Skeletal muscle tissue (tissue), 3 donors: ENCODE measurements at regions not wholly inside any gene's neighbourhood (a gene's known extent, or its start where the extent isn't known, plus 50 kb on each side); places are given as distances from the start of the nearest gene placed in this dataset.
"Not testable (repeated sequence)": the region's sequence is repeated elsewhere in the genome, so short reads cannot be mapped to it uniquely, and the experiment has no call there.

Source experiments
- H3K27ac ChIP-seq: one replicate; pipeline ENCODE4 v1.7.0; 2013; ENCODE audit warnings: mild to moderate bottlenecking, low read depth, low read length, inconsistent platforms
- H3K27me3 ChIP-seq, 3 donors: one replicate each; pipeline ENCODE4 v1.7.0; 2013; ENCODE audit warnings: low read length in 3 of 3; ENCODE audit not compliant: control insufficient read depth in 3 of 3, insufficient read depth in 3 of 3
- H3K36me3 ChIP-seq, 3 donors: one replicate each; pipeline ENCODE4 v1.7.0; 2013; ENCODE audit warnings: low read length in 3 of 3; ENCODE audit not compliant: control insufficient read depth in 3 of 3, insufficient read depth in 3 of 3
- H3K4me1 ChIP-seq, 3 donors: one replicate each; pipeline ENCODE4 v1.7.0; 2013; ENCODE audit warnings: low read length in 3 of 3, mild to moderate bottlenecking in 3 of 3; ENCODE audit not compliant: control insufficient read depth in 3 of 3, insufficient read depth in 3 of 3
- H3K4me3 ChIP-seq, 3 donors: one replicate each; pipeline ENCODE4 v1.7.0; 2013; ENCODE audit warnings: low read length in 3 of 3
- H3K9ac ChIP-seq, 3 donors: one replicate each; pipeline ENCODE4 v1.7.0; 2013; ENCODE audit warnings: low read length in 3 of 3, mild to moderate bottlenecking in 3 of 3, moderate library complexity in 2 of 3, low read depth in 1 of 3
- H3K9me3 ChIP-seq, 3 donors: one replicate each; pipeline ENCODE4 v1.7.0; 2013; ENCODE audit warnings: low read length in 3 of 3; ENCODE audit not compliant: control insufficient read depth in 3 of 3
- donor health status: Osteomylitis.

GRCh38 chr1:209123601-209124000 is 459.9 kb upstream of the CAMK1G start:
- Histone ChIP-seq H3K36me3 (no peaks in the 10 kb centered on the region), H3K9ac (no peak overlapping the region), H3K27me3 (no peaks in the 10 kb centered on the region), H3K27ac (no peak overlapping the region), H3K9me3 (no peaks in the 10 kb centered on the region), H3K4me1 (no peaks in the 10 kb centered on the region), H3K4me3 (no peak overlapping the region)

- H3K36me3 ChIP-seq: not testable (repeated sequence)
These were observed 454.4 kb upstream of the CAMK1G start for GRCh38 chr1:209129091-209129490.

GRCh38 chr1:209130886-209131285 is 452.6 kb upstream of the CAMK1G start:
- no peak overlapping the region for H3K9ac ChIP-seq
- H3K4me1 ChIP-seq: no peaks in the 10 kb centered on the region
- no peaks in the 10 kb centered on the region for H3K36me3 ChIP-seq
- H3K27ac ChIP-seq: no peak overlapping the region
- H3K27me3 ChIP-seq: no peaks in the 10 kb centered on the region
- H3K9me3 ChIP-seq: no peaks in the 10 kb centered on the region
- H3K4me3 ChIP-seq: no peak overlapping the region

More at GRCh38 chr1:209129091-209129490, 454.4 kb upstream of the CAMK1G start:
- not testable (repeated sequence) for H3K4me3 ChIP-seq, H3K27me3 ChIP-seq, H3K4me1 ChIP-seq, H3K9ac ChIP-seq, H3K27ac ChIP-seq, H3K9me3 ChIP-seq

GRCh38 chr1:209132736-209133467 is 450.6 kb upstream of the CAMK1G start:
- H3K4me1 ChIP-seq: no peaks in the 10 kb centered on the region
- H3K27me3 ChIP-seq: no peaks in the 10 kb centered on the region
- H3K4me3 ChIP-seq: no peak overlapping the region
- no peak overlapping the region for H3K9ac ChIP-seq
- H3K27ac ChIP-seq: no peak overlapping the region
- H3K9me3 ChIP-seq: no peaks in the 10 kb centered on the region
- no peaks in the 10 kb centered on the region for H3K36me3 ChIP-seq

- Histone ChIP-seq H3K36me3 (no peaks in the 10 kb centered on the region), H3K27me3 (no peaks in the 10 kb centered on the region), H3K4me3 (no peak overlapping the region), H3K9ac (no peak overlapping the region), H3K9me3 (no peaks in the 10 kb centered on the region), H3K4me1 (no peaks in the 10 kb centered on the region), H3K27ac (no peak overlapping the region)
These were observed 449.5 kb upstream of the CAMK1G start for GRCh38 chr1:209134001-209134400.

- no peaks in the 10 kb centered on the region for H3K27me3 ChIP-seq
- H3K4me3 ChIP-seq: no peak overlapping the region
- no peaks in the 10 kb centered on the region for H3K9me3 ChIP-seq
- H3K36me3 ChIP-seq: no peaks in the 10 kb centered on the region
- H3K27ac ChIP-seq: no peak overlapping the region
- no peak overlapping the region for H3K9ac ChIP-seq
- H3K4me1 ChIP-seq: no peaks in the 10 kb centered on the region
These were observed 439.6 kb upstream of the CAMK1G start for GRCh38 chr1:209143916-209144315.

- H3K4me1 ChIP-seq: no peaks in the 10 kb centered on the region
- H3K9me3 ChIP-seq: no peaks in the 10 kb centered on the region
- H3K27ac ChIP-seq: no peak overlapping the region
- H3K36me3 ChIP-seq: no peaks in the 10 kb centered on the region
- no peak overlapping the region for H3K9ac ChIP-seq
- no peak overlapping the region for H3K4me3 ChIP-seq
- H3K27me3 ChIP-seq: no peaks in the 10 kb centered on the region
These were observed 433.4 kb upstream of the CAMK1G start for GRCh38 chr1:209150114-209150513.

- Histone ChIP-seq H3K4me3 (no peak overlapping the region), H3K4me1 (no peaks in the 10 kb centered on the region), H3K9ac (no peak overlapping the region), H3K36me3 (no peaks in the 10 kb centered on the region), H3K27ac (no peak overlapping the region), H3K27me3 (no peaks in the 10 kb centered on the region), H3K9me3 (no peaks in the 10 kb centered on the region)
These were observed 430.1 kb upstream of the CAMK1G start for GRCh38 chr1:209153411-209153810.

- H3K9ac ChIP-seq: no peak overlapping the region
- no peaks in the 10 kb centered on the region for H3K4me1 ChIP-seq
- no peak overlapping the region for H3K27ac ChIP-seq
- H3K9me3 ChIP-seq: no peaks in the 10 kb centered on the region
- H3K4me3 ChIP-seq: no peak overlapping the region
- no peaks in the 10 kb centered on the region for H3K36me3 ChIP-seq
- H3K27me3 ChIP-seq: no peaks in the 10 kb centered on the region
These were observed 428.6 kb upstream of the CAMK1G start for GRCh38 chr1:209154912-209155311.

GRCh38 chr1:209155546-209155945 is 428.0 kb upstream of the CAMK1G start:
- Histone ChIP-seq H3K9ac (no peak overlapping the region), H3K4me3 (no peak overlapping the region), H3K27ac (no peak overlapping the region), H3K4me1 (no peaks in the 10 kb centered on the region), H3K9me3 (no peaks in the 10 kb centered on the region), H3K27me3 (no peaks in the 10 kb centered on the region), H3K36me3 (no peaks in the 10 kb centered on the region)
